Neural crest cell (in vitro differentiated cells): ENCODE measurements at regions not wholly inside any gene's neighbourhood (a gene's known extent, or its start where the extent isn't known, plus 50 kb on each side); places are given as distances from the start of the nearest gene placed in this dataset.

Source experiments
- DNase-seq: peaks from one replicate; pipeline ENCODE4 v3.0.0; 2021; ENCODE audit warnings: low read depth, mixed read lengths, low spot score
- H3K27ac Mint-ChIP-seq: one replicate; pipeline ENCODE4 v1.8.0; 2021; ENCODE audit warnings: mild to moderate bottlenecking, mixed read lengths; ENCODE audit not compliant: unreplicated experiment
- H3K27me3 Mint-ChIP-seq: 2 replicates; pipeline ENCODE4 v1.8.0; 2021; ENCODE audit warnings: low read depth, mild to moderate bottlenecking, mixed read lengths
- H3K36me3 Mint-ChIP-seq: 2 replicates; pipeline ENCODE4 v1.8.0; 2021; ENCODE audit warnings: low read depth, mild to moderate bottlenecking, mixed read lengths
- H3K4me1 Mint-ChIP-seq: 2 replicates; pipeline ENCODE4 v1.8.0; 2021; ENCODE audit warnings: mixed read lengths
- H3K4me3 Mint-ChIP-seq: one replicate; pipeline ENCODE4 v1.8.0; 2021; ENCODE audit warnings: mild to moderate bottlenecking, mixed read lengths
- H3K9me3 Mint-ChIP-seq: 2 replicates; pipeline ENCODE4 v1.8.0; 2021; ENCODE audit warnings: mixed read lengths
- CTCF ChIP-seq: fragments of 200-600 bp; sonication (generic); conservative IDR thresholded peaks from 2 replicates; pipeline ENCODE4 v1.5.0; 2021; ENCODE audit warnings: antibody characterized with exemption, mild to moderate bottlenecking

- Mint-ChIP-seq H3K4me3 (no peak overlapping the region), H3K27me3 (no peaks in the 10 kb centered on the region), H3K36me3 (no peaks in the 10 kb centered on the region), H3K9me3 (no peaks in the 10 kb centered on the region), H3K27ac (no peak overlapping the region), H3K4me1 (peaks cover 2% of the 10 kb centered on the region)
- no peak for TF ChIP-seq CTCF
- no peak for DNase-seq
These were observed 62.0 kb downstream of the SUCNR1 start for GRCh38 chr3:151935446-151935845.

GRCh38 chr3:151940481-151940880 lies 67.0 kb downstream of the SUCNR1 start:
- Mint-ChIP-seq H3K9me3 (no peaks in the 10 kb centered on the region), H3K27me3 (no peaks in the 10 kb centered on the region), H3K4me3 (no peak overlapping the region), H3K4me1 (peaks cover 10% of the 10 kb centered on the region), H3K36me3 (no peaks in the 10 kb centered on the region), H3K27ac (no peak overlapping the region)
- no peak for TF ChIP-seq CTCF
- DNase-seq = no peak

GRCh38 chr3:151943539-151943938 lies 70.1 kb downstream of the SUCNR1 start:
- peaks cover 3% of the 10 kb centered on the region for H3K9me3 Mint-ChIP-seq

GRCh38 chr3:151944356-151944755 lies 70.9 kb downstream of the SUCNR1 start:
- peaks cover 14% of the 10 kb centered on the region for H3K4me1 Mint-ChIP-seq
- H3K9me3 Mint-ChIP-seq = peaks cover 3% of the 10 kb centered on the region
- no peaks in the 10 kb centered on the region for H3K27me3 Mint-ChIP-seq
- H3K27ac Mint-ChIP-seq = no peak overlapping the region
- TF ChIP-seq CTCF = no peak
- no peak overlapping the region for H3K4me3 Mint-ChIP-seq
- no peaks in the 10 kb centered on the region for H3K36me3 Mint-ChIP-seq
- DNase-seq = no peak

More at GRCh38 chr3:151943539-151943938, 70.1 kb downstream of the SUCNR1 start:
- H3K27ac Mint-ChIP-seq = no peak overlapping the region
- TF ChIP-seq CTCF = no peak
- no peaks in the 10 kb centered on the region for H3K36me3 Mint-ChIP-seq
- no peak for DNase-seq
- H3K4me3 Mint-ChIP-seq = no peak overlapping the region
- H3K27me3 Mint-ChIP-seq = no peaks in the 10 kb centered on the region
- H3K4me1 Mint-ChIP-seq = peaks cover 14% of the 10 kb centered on the region

- Mint-ChIP-seq H3K36me3 (no peaks in the 10 kb centered on the region), H3K27ac (no peak overlapping the region), H3K4me1 (peaks cover 4% of the 10 kb centered on the region), H3K27me3 (no peaks in the 10 kb centered on the region), H3K4me3 (no peak overlapping the region), H3K9me3 (peaks cover 3% of the 10 kb centered on the region)
- no peak for DNase-seq
- no peak for TF ChIP-seq CTCF
These were observed 73.2 kb downstream of the SUCNR1 start for GRCh38 chr3:151946606-151947005.

- no peak for TF ChIP-seq CTCF
- peaks cover 4% of the 10 kb centered on the region for H3K4me1 Mint-ChIP-seq
These were observed 76.3 kb downstream of the SUCNR1 start for GRCh38 chr3:151949706-151950105.

More at GRCh38 chr3:151949706-151950105, 76.3 kb downstream of the SUCNR1 start:
- H3K27me3 Mint-ChIP-seq = no peaks in the 10 kb centered on the region
- peaks cover 3% of the 10 kb centered on the region for H3K9me3 Mint-ChIP-seq
- DNase-seq = no peak
- no peak overlapping the region for H3K4me3 Mint-ChIP-seq
- no peak overlapping the region for H3K27ac Mint-ChIP-seq
- H3K36me3 Mint-ChIP-seq = no peaks in the 10 kb centered on the region
